ENCODE measurements at regions not wholly inside any gene's neighbourhood (a gene's known extent, or its start where the extent isn't known, plus 50 kb on each side); places are given as distances from the start of the nearest gene placed in this dataset.

DNA sequence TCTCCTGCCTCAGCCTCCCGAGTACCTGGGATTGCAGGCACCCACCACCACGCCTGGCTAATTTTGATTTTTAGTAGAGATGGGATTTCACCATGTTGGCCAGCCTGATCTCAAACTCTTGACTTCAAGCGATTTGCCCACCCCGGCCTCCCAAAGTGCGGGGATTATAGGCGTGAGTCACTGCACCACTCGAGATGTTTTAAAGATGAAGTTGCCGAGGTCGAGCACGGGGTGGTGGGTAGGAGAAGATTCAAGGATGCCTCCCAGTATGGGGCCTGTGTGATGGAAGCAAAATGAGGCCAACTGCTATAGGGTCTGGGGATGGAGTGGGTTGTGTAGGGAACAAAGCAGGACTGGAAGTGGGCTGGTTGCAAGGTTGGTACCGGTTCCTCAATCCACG, 245.2 kb downstream of the MN1 start:
- TF ChIP-seq, protein P1, sequence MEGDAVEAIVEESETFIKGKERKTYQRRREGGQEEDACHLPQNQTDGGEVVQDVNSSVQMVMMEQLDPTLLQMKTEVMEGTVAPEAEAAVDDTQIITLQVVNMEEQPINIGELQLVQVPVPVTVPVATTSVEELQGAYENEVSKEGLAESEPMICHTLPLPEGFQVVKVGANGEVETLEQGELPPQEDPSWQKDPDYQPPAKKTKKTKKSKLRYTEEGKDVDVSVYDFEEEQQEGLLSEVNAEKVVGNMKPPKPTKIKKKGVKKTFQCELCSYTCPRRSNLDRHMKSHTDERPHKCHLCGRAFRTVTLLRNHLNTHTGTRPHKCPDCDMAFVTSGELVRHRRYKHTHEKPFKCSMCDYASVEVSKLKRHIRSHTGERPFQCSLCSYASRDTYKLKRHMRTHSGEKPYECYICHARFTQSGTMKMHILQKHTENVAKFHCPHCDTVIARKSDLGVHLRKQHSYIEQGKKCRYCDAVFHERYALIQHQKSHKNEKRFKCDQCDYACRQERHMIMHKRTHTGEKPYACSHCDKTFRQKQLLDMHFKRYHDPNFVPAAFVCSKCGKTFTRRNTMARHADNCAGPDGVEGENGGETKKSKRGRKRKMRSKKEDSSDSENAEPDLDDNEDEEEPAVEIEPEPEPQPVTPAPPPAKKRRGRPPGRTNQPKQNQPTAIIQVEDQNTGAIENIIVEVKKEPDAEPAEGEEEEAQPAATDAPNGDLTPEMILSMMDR (IDR thresholded peaks at IDR 0.05; ENCODE audit: insufficient read depth, low read depth, low read length): no peak
- no peak overlapping the region for H3K4me3 ChIP-seq (ENCODE audit: low read depth, low read length)
- no peak for DNase-seq (ENCODE audit: low read depth)

DNA sequence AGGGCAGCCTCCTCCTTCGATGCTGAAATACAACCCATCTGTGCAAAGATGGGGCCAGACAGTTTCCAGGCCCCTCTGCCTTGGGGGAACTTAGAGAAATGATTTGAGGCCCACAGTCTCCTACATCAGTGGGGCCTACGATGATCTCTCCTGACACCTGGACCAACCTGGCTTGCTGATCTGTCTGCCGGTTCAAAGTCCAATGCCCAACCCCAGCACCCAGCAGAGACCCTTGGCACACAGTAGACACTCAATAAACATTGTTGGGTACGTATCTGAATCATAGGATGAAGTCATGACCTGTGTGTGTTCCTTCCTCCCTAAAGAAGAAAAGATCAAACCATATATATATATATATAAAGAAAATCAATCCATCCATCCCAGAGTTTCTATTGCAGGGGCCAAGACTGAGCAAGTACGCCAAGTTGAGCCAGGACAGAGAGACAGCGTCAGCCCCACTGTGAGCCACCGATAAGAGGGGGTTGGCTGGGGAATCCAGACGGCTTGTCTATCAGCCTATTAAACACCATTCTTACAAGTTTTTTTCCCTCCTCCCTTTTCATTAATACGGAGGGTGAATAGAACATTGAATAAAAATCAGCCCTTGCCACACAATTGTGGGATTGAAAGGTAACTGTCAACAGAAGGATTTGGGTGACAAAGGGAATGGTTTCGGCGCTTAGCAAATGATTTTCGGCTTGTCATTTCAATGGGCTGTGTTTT, 244.1 kb downstream of the MN1 start:
- TF ChIP-seq, protein P1 (IDR thresholded peaks at IDR 0.05; ENCODE audit: insufficient read depth, low read depth, low read length): no peak
- no peak overlapping the region for H3K4me3 ChIP-seq (ENCODE audit: low read depth, low read length)
- DNase-seq (ENCODE audit: low read depth): no peak

DNA sequence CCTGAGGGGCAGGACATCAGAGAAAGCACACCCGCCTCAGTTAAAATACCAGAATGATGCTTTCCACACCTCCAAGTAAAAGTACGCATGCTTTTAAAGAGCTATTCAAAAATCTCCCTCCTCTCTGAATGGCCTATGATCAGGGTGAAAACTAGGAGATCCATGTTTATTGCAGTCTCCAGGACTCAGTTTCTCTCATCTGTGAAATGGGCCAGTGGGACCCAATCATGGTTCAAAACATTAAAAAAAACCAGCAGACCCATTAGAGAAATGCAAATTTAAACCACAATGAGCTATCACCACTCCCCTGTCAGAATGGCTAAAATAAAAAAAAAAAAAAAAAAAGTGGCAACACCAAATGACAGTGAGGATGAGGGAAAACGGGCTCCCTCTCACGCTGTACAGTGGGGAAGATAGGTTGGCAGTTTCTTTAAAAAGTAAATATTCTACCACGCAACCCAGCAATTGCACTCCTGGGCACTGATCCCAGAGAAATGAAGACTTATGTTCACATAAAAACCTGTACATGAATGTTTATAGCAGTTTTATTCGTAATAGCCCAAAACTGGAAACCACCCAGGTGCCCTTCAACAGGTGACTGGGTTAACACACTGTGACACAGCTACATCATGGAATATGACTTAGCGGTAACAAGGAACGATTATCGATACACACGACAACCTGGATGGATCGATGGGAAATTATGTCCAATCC, 242.7 kb downstream of the MN1 start:
- no peak overlapping the region for H3K4me3 ChIP-seq (ENCODE audit: low read depth, low read length)
- DNase-seq (ENCODE audit: low read depth): no peak
- TF ChIP-seq, protein P1 (IDR thresholded peaks at IDR 0.05; ENCODE audit: insufficient read depth, low read depth, low read length): no peak

DNA sequence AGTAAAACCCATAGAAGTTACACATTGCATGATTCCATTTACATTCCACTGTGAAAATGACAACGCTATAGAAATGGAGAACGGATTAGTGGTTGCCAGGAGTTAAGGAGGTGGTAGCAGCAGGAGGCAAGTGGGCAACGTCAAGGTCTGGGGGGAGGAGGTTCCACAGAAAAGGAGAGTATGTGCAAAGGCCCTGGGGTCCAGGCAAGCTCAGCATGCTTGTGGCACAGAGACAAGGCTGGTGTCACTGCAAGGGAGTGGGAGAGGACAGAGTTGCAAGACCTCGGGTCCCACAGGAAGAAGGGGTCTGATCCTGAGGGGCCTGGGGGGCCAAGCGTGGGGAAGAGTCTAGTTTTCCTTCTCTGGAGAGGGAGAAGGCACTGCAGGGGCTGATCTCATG, 240.8 kb downstream of the MN1 start:
- DNase-seq (ENCODE audit: low read depth): no peak
- H3K4me3 ChIP-seq (ENCODE audit: low read depth, low read length): no peak overlapping the region
- TF ChIP-seq, protein P1 (IDR thresholded peaks at IDR 0.05; ENCODE audit: insufficient read depth, low read depth, low read length): no peak

DNA sequence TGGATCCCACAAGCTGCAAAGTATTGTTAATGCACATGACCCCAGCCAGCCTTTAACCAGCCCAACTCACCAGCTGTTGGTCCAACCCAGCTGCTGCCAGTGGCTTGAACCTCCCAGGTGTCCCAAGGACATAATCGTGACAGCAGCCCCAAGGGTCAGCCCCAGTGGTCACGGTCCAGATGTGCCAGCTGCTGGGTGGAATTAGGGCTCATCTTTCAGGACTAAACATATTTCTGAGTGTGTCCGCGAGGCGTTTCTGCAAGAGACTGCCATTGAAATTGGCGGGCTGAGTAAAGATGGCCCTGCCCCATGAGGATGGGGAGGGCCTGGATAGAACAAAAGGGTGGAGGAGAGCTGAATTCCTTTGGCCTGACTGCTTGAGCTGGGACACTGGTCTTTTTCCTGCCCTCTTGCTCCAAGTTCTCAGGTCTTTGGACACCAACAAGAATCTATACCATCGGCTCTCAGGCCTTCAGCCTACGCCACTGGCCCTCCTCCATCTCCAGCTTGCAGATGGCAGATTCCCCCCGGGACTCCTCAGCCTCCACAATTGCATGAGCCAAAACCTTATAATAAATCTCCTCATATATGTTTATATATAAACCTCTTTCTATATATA, 240.2 kb downstream of the MN1 start:
- H3K4me3 ChIP-seq (ENCODE audit: low read depth, low read length): no peak overlapping the region
- DNase-seq (ENCODE audit: low read depth): no peak
- TF ChIP-seq, protein P1 (IDR thresholded peaks at IDR 0.05; ENCODE audit: insufficient read depth, low read depth, low read length): no peak

DNA sequence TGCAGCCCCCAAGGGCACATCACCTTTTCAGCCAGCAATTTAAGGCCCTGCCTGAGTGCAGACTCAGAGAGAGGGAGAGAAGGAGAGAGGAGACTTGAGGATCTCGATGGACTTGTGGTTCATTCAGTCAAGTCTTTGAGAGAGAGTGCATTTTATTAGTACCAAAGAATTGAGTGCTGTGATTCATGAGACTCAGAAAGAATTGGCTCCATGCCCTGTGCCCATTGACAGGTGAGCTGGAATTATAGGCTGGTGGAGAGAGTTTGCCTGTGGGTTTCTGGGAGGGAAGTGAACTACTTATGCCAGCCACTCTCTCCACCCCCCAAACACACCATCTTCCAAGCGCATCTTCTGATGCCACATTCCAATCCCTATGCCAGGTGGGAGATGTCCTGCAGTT, 236.8 kb downstream of the MN1 start:
- TF ChIP-seq, protein P1 (IDR thresholded peaks at IDR 0.05; ENCODE audit: insufficient read depth, low read depth, low read length): no peak
- DNase-seq (ENCODE audit: low read depth): no peak
- H3K4me3 ChIP-seq (ENCODE audit: low read depth, low read length): no peak overlapping the region

Data from fibroblast of villous mesenchyme (primary cell).